Activated B cell treated with CpG ODN at 0.5 μM for 24 hours (primary cell): ENCODE measurements at regions not wholly inside any gene's neighbourhood (a gene's known extent, or its start where the extent isn't known, plus 50 kb on each side); places are given as distances from the start of the nearest gene placed in this dataset.

ENCODE experiments used
- ATAC-seq: fragments of 200-7000 bp; cut with Tn5 transposase; one replicate; pipeline ENCODE4 v1.10.0; 2021; ENCODE audit warnings: low read depth, mild to moderate bottlenecking, moderate library complexity
- CTCF ChIA-PET: fragments of 350-600 bp; sonication (Branson Sonifier 250); formaldehyde crosslinking; loops from one replicate; lab custom pipeline; 2021; ENCODE audit warnings: antibody characterized with exemption; lab: Charles Lee
- POLR2A ChIA-PET: fragments of 350-600 bp; sonication (Branson Sonifier 250); formaldehyde crosslinking; loops from one replicate; lab custom pipeline; 2021; ENCODE audit warnings: antibody characterized with exemption; lab: Charles Lee
- DNase-seq: peaks from one replicate; pipeline ENCODE4 v3.0.0; 2022
- H3K27ac Mint-ChIP-seq: one replicate; pipeline ENCODE4 v1.8.0; 2020; ENCODE audit warnings: mixed read lengths
- H3K27me3 Mint-ChIP-seq: one replicate; pipeline ENCODE4 v1.8.0; 2021; ENCODE audit warnings: mixed read lengths
- H3K36me3 Mint-ChIP-seq: one replicate; pipeline ENCODE4 v1.8.0; 2021; ENCODE audit warnings: low read depth, mixed read lengths
- H3K4me1 Mint-ChIP-seq: one replicate; pipeline ENCODE4 v1.8.0; 2021; ENCODE audit warnings: mixed read lengths
- H3K4me3 Mint-ChIP-seq: one replicate; pipeline ENCODE4 v1.8.0; 2020; ENCODE audit warnings: mild to moderate bottlenecking, mixed read lengths
- H3K9me3 Mint-ChIP-seq: one replicate; pipeline ENCODE4 v1.8.0; 2020; ENCODE audit warnings: mixed read lengths
- intact Hi-C: fragments of 100-400 bp; cut with micrococcal nuclease; formaldehyde crosslinking; loops from one replicate; pipeline ENCODE4 v1.15.1; 2024
- TF ChIP-seq, protein P1 (sequence below): fragments of 200-600 bp; IDR thresholded peaks from one replicate; pipeline ENCODE4 v1.8.0; 2022; ENCODE audit warnings: antibody characterized with exemption, mild to moderate bottlenecking

- ATAC-seq (no peak), DNase-seq (no peak)
- Mint-ChIP-seq H3K27me3 (no peaks in the 10 kb centered on the region), H3K27ac (no peak overlapping the region), H3K4me3 (no peak overlapping the region), H3K36me3 (no peaks in the 10 kb centered on the region), H3K4me1 (peaks cover 8% of the 10 kb centered on the region), H3K9me3 (no peaks in the 10 kb centered on the region)
- intact Hi-C loops: no loop called here
- TF ChIP-seq, protein P1, sequence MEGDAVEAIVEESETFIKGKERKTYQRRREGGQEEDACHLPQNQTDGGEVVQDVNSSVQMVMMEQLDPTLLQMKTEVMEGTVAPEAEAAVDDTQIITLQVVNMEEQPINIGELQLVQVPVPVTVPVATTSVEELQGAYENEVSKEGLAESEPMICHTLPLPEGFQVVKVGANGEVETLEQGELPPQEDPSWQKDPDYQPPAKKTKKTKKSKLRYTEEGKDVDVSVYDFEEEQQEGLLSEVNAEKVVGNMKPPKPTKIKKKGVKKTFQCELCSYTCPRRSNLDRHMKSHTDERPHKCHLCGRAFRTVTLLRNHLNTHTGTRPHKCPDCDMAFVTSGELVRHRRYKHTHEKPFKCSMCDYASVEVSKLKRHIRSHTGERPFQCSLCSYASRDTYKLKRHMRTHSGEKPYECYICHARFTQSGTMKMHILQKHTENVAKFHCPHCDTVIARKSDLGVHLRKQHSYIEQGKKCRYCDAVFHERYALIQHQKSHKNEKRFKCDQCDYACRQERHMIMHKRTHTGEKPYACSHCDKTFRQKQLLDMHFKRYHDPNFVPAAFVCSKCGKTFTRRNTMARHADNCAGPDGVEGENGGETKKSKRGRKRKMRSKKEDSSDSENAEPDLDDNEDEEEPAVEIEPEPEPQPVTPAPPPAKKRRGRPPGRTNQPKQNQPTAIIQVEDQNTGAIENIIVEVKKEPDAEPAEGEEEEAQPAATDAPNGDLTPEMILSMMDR: no peak
- CTCF ChIA-PET: no interaction called here
- POLR2A ChIA-PET: interaction anchor here (1.0 kb wide), 1 partner anchor 8 kb away, joined by 3 read pairs; no protein-coding TSS in a partner anchor
Measured at GRCh38 chr3:177781686-177782161, 584.4 kb upstream of the TBL1XR1 start.

GRCh38 chr3:177783338-177783737 lies 586.1 kb upstream of the TBL1XR1 start:
- DNase-seq (no peak), ATAC-seq (no peak)
- TF ChIP-seq, protein P1: no peak
- intact Hi-C loops: no loop called here
- H3K4me1 Mint-ChIP-seq: peaks cover 6% of the 10 kb centered on the region
- H3K27ac Mint-ChIP-seq: no peak overlapping the region
- ChIA-PET POLR2A (no interaction called here), CTCF (no interaction called here)
- H3K36me3 Mint-ChIP-seq: no peaks in the 10 kb centered on the region
- no peak overlapping the region for H3K4me3 Mint-ChIP-seq
- H3K9me3 Mint-ChIP-seq: no peaks in the 10 kb centered on the region
- H3K27me3 Mint-ChIP-seq: no peaks in the 10 kb centered on the region

GRCh38 chr3:177783767-177784166 lies 586.5 kb upstream of the TBL1XR1 start:
- Mint-ChIP-seq H3K36me3 (no peaks in the 10 kb centered on the region), H3K4me1 (peaks cover 2% of the 10 kb centered on the region), H3K27ac (no peak overlapping the region), H3K9me3 (no peaks in the 10 kb centered on the region), H3K4me3 (no peak overlapping the region), H3K27me3 (no peaks in the 10 kb centered on the region)
- TF ChIP-seq, protein P1: no peak
- ChIA-PET CTCF (no interaction called here), POLR2A (no interaction called here)
- DNase-seq: no peak
- no peak for ATAC-seq
- intact Hi-C loops: no loop called here

- Mint-ChIP-seq H3K27me3 (no peaks in the 10 kb centered on the region), H3K27ac (no peak overlapping the region), H3K4me3 (no peak overlapping the region), H3K4me1 (no peaks in the 10 kb centered on the region), H3K36me3 (no peaks in the 10 kb centered on the region), H3K9me3 (no peaks in the 10 kb centered on the region)
- ChIA-PET POLR2A (interaction anchor here (0.7 kb wide), 1 partner anchor 311 kb away, joined by 3 read pairs; no protein-coding TSS in a partner anchor), CTCF (no interaction called here)
- ATAC-seq (peak; percentile 10), DNase-seq (no peak)
- TF ChIP-seq, protein P1: no peak
- intact Hi-C loops: no loop called here
Measured at GRCh38 chr3:177787279-177788041, 590.2 kb upstream of the TBL1XR1 start.

- intact Hi-C loops: no loop called here
- H3K9me3 Mint-ChIP-seq: no peaks in the 10 kb centered on the region
- DNase-seq (no peak), ATAC-seq (no peak)
- no peaks in the 10 kb centered on the region for H3K36me3 Mint-ChIP-seq
- POLR2A ChIA-PET: no interaction called here
- no peaks in the 10 kb centered on the region for H3K27me3 Mint-ChIP-seq
- CTCF ChIA-PET: interaction anchor here (0.5 kb wide), 1 partner anchor 636 kb away, joined by 3 read pairs; no protein-coding TSS in a partner anchor
- TF ChIP-seq, protein P1: no peak
- H3K4me1 Mint-ChIP-seq: no peaks in the 10 kb centered on the region
- no peak overlapping the region for H3K27ac Mint-ChIP-seq
- no peak overlapping the region for H3K4me3 Mint-ChIP-seq
Measured at GRCh38 chr3:177789500-177789899, 592.2 kb upstream of the TBL1XR1 start.
